H1 (cell line): ENCODE measurements at regions not wholly inside any gene's neighbourhood (a gene's known extent, or its start where the extent isn't known, plus 50 kb on each side); places are given as distances from the start of the nearest gene placed in this dataset.

ENCODE experiments used
- CTCF ChIA-PET: fragments of 300-600 bp; sonication (Branson Sonifier 250); formaldehyde crosslinking; loops from one replicate; lab custom pipeline; 2021; ENCODE audit not compliant: partially characterized antibody; lab: Charles Lee
- POLR2A ChIA-PET: fragments of 300-600 bp; sonication (Branson Sonifier 250); formaldehyde crosslinking; loops from one replicate; lab custom pipeline; 2021; ENCODE audit warnings: inconsistent platforms; ENCODE audit not compliant: partially characterized antibody; lab: Charles Lee
- DNase-seq, 2 experiments: peaks; one replicate each; pipeline versions ENCODE4 v3.0.0 to v3.0.0-alpha.2; 2010 to 2022; ENCODE audit warnings: low spot score in 2 of 2, low read depth in 1 of 2, mixed read lengths in 1 of 2
- FAIRE-seq: peaks from 2 replicates; lab custom pipeline; 2011; peaks lifted over from hg19 to GRCh38; lab: Jason Lieb, UNC
- H2AFZ ChIP-seq: 2 replicates; pipeline ENCODE4 v1.8.1; 2012; ENCODE audit warnings: low read length, inconsistent platforms
- H2AK5ac ChIP-seq: 2 replicates; pipeline ENCODE4 v1.6.1; 2013; ENCODE audit warnings: low read depth, low read length
- H2BK120ac ChIP-seq: replicated peaks from 2 replicates; pipeline ENCODE3; 2013; ENCODE audit warnings: low read depth, low read length, inconsistent platforms
- H2BK12ac ChIP-seq: 2 replicates; pipeline ENCODE4 v1.6.1; 2013; ENCODE audit warnings: low read depth, low read length
- H2BK15ac ChIP-seq: 2 replicates; pipeline ENCODE4 v1.6.1; 2013; ENCODE audit warnings: low read length
- H2BK20ac ChIP-seq: 2 replicates; pipeline ENCODE4 v1.6.1; 2013; ENCODE audit warnings: low read length
- H2BK5ac ChIP-seq: 2 replicates; pipeline ENCODE4 v1.6.1; 2013; ENCODE audit warnings: low read depth, low read length
- H3K14ac ChIP-seq: 2 replicates; pipeline ENCODE4 v1.6.1; 2013; ENCODE audit warnings: inconsistent platforms; ENCODE audit not compliant: insufficient read length
- H3K18ac ChIP-seq: 2 replicates; pipeline ENCODE4 v1.6.1; 2013; ENCODE audit warnings: low read length; ENCODE audit errors: extremely low read depth
- H3K23ac ChIP-seq: 2 replicates; pipeline ENCODE4 v1.6.1; 2013; ENCODE audit warnings: inconsistent platforms; ENCODE audit not compliant: insufficient read length
- H3K23me2 ChIP-seq: 2 replicates; pipeline ENCODE4 v1.6.1; 2013; ENCODE audit warnings: low read depth, low read length
- H3K27ac ChIP-seq: 2 replicates; pipeline ENCODE4 v1.6.1; 2011; ENCODE audit warnings: low read depth, low read length, inconsistent platforms
- H3K27me3 ChIP-seq, 4 experiments: replicated peaks in 1 of 4; 1 replicate in 1 of 4; 2 replicates in 3 of 4; pipeline versions ENCODE4 v1.6.1 to v1.8.1; 2011 to 2013; ENCODE audit warnings: low read length in 3 of 4, mild to moderate bottlenecking in 3 of 4, inconsistent platforms in 2 of 4, mixed read lengths in 2 of 4, moderate library complexity in 1 of 4; ENCODE audit not compliant: control insufficient read depth in 3 of 4, insufficient read depth in 3 of 4; ENCODE audit errors: extremely low read depth in 1 of 4
- H3K36me3 ChIP-seq, 4 experiments: 2 replicates each; pipeline versions ENCODE4 v1.6.1 to v1.8.1; 2011 to 2013; ENCODE audit warnings: mild to moderate bottlenecking in 4 of 4, low read length in 3 of 4, moderate library complexity in 2 of 4, control low read depth in 1 of 4, inconsistent platforms in 1 of 4; ENCODE audit not compliant: insufficient read depth in 4 of 4, control insufficient read depth in 2 of 4
- H3K4ac ChIP-seq: replicated peaks from 2 replicates; pipeline ENCODE3; 2013; ENCODE audit warnings: low read length, low read depth, mixed read lengths, inconsistent platforms; ENCODE audit not compliant: insufficient read length
- H3K4me1 ChIP-seq, 4 experiments: replicated peaks in 1 of 4; 1 replicate in 1 of 4; 2 replicates in 3 of 4; pipeline versions ENCODE4 v1.6.1 to v1.8.1; 2011 to 2013; ENCODE audit warnings: low read length in 3 of 4, inconsistent platforms in 2 of 4, mixed read lengths in 1 of 4; ENCODE audit not compliant: insufficient read depth in 4 of 4, control insufficient read depth in 3 of 4
- H3K4me2 ChIP-seq, 2 experiments: 2 replicates each; pipeline versions ENCODE4 v1.6.1 to v1.8.1; 2011 to 2013; ENCODE audit warnings: low read depth in 2 of 2, low read length in 2 of 2, control low read depth in 1 of 2, inconsistent platforms in 1 of 2, mild to moderate bottlenecking in 1 of 2; ENCODE audit not compliant: insufficient read depth in 1 of 2
- H3K4me3 ChIP-seq, 4 experiments: fragments of 200-600, 300-600 bp in 1 of 4; sonication (generic), shearing (Covaris generic), sonication (Bioruptor Twin) in 1 of 4; 2 replicates each; pipeline versions ENCODE4 v1.5.1 to v1.8.1; 2011 to 2016; ENCODE audit warnings: low read length in 4 of 4, low read depth in 3 of 4, control low read depth in 2 of 4, inconsistent platforms in 2 of 4, mild to moderate bottlenecking in 2 of 4, mixed read lengths in 1 of 4, moderate library complexity in 1 of 4; ENCODE audit not compliant: insufficient read depth in 2 of 4; ENCODE audit errors: extremely low read depth in 1 of 4
- H3K56ac ChIP-seq: replicated peaks from 2 replicates; pipeline ENCODE3; 2013; ENCODE audit warnings: low read depth, mild to moderate bottlenecking, mixed read lengths, low read length, inconsistent platforms; ENCODE audit not compliant: insufficient read length
- H3K79me1 ChIP-seq: 2 replicates; pipeline ENCODE4 v1.6.1; 2013; ENCODE audit warnings: low read depth, low read length, control low read depth
- H3K79me2 ChIP-seq, 2 experiments: 2 replicates each; pipeline versions ENCODE4 v1.6.1 to v1.8.1; 2012 to 2013; ENCODE audit warnings: low read length in 2 of 2, mild to moderate bottlenecking in 2 of 2, inconsistent platforms in 1 of 2; ENCODE audit not compliant: insufficient read depth in 2 of 2, control insufficient read depth in 1 of 2
- H3K9ac ChIP-seq, 4 experiments: replicated peaks in 1 of 4; 1 replicate in 1 of 4; 2 replicates in 3 of 4; pipeline versions ENCODE4 v1.6.1 to v1.8.1; 2011 to 2013; ENCODE audit warnings: low read depth in 3 of 4, low read length in 3 of 4, control low read depth in 2 of 4, mild to moderate bottlenecking in 2 of 4, moderate library complexity in 2 of 4, inconsistent platforms in 1 of 4; ENCODE audit errors: extremely low read depth in 1 of 4
- H3K9me3 ChIP-seq, 2 experiments: 2 replicates each; pipeline versions ENCODE4 v1.6.1 to v1.8.1; 2012 to 2013; ENCODE audit warnings: mild to moderate bottlenecking in 2 of 2, moderate library complexity in 2 of 2, control low read depth in 1 of 2, inconsistent platforms in 1 of 2, low read depth in 1 of 2, low read length in 1 of 2, mixed read lengths in 1 of 2; ENCODE audit not compliant: insufficient read depth in 2 of 2
- H4K20me1 ChIP-seq, 2 experiments: replicated peaks in 1 of 2; 2 replicates each; pipeline versions ENCODE3 to v1.8.1; 2011 to 2013; ENCODE audit warnings: inconsistent platforms in 2 of 2, low read length in 2 of 2, mild to moderate bottlenecking in 1 of 2; ENCODE audit not compliant: insufficient read depth in 2 of 2, control insufficient read depth in 1 of 2
- H4K5ac ChIP-seq: 2 replicates; pipeline ENCODE4 v1.6.1; 2013; ENCODE audit warnings: low read length, low read depth, mixed read lengths, inconsistent platforms; ENCODE audit not compliant: insufficient read length
- H4K8ac ChIP-seq: 2 replicates; pipeline ENCODE4 v1.8.0; 2013; ENCODE audit warnings: mild to moderate bottlenecking, moderate library complexity, low read length, inconsistent platforms; ENCODE audit not compliant: insufficient read depth; ENCODE audit errors: extremely low read depth
- H4K91ac ChIP-seq: replicated peaks from 2 replicates; pipeline ENCODE3; 2013; ENCODE audit warnings: low read length, mixed read lengths, inconsistent platforms; ENCODE audit not compliant: insufficient read length
- BACH1 ChIP-seq: IDR thresholded peaks from 2 replicates; pipeline ENCODE4 v1.6.1; 2012; ENCODE audit warnings: low read length, improper control_type of control experiment
- CBX5 ChIP-seq: fragments of 300-800, 300-1000 bp; sonication (generic); IDR thresholded peaks from 2 replicates; pipeline ENCODE4 v1.7.1; 2016; ENCODE audit warnings: antibody characterized with exemption, low read length, low read depth
- CEBPB ChIP-seq: IDR thresholded peaks from 2 replicates; pipeline ENCODE4 v1.6.1; 2012; ENCODE audit warnings: low read depth, low read length
- CHD1 ChIP-seq: IDR thresholded peaks from 2 replicates; pipeline ENCODE4 v1.6.1; 2012; ENCODE audit warnings: low read depth, low read length, improper control_type of control experiment
- CTBP2 ChIP-seq: IDR thresholded peaks from 2 replicates; pipeline ENCODE4 v1.7.0; 2011; ENCODE audit warnings: borderline replicate concordance, mild to moderate bottlenecking, moderate library complexity, mixed read lengths, low read length; ENCODE audit not compliant: insufficient read depth, insufficient read length
- JUND ChIP-seq: IDR thresholded peaks from 2 replicates; pipeline ENCODE4 v1.6.1; 2011; ENCODE audit warnings: mild to moderate bottlenecking, improper control_type of control experiment, low read length
- SIN3A ChIP-seq, 2 experiments: IDR thresholded peaks in 1 of 2; conservative IDR thresholded peaks in 1 of 2; 2 replicates each; pipeline ENCODE4 v1.6.1; 2011 to 2012; ENCODE audit warnings: low read length in 2 of 2, improper control_type of control experiment in 1 of 2, low read depth in 1 of 2, mild to moderate bottlenecking in 1 of 2
- WGBS, 2 experiments: shearing (Covaris generic) in 1 of 2; methylation state at CpG; one replicate each; pipeline versions ENCODE4 v1.1.6 to v1.1.7; 2013 to 2015; ENCODE audit warnings: low lambda C conversion rate in 2 of 2, mixed read lengths in 2 of 2, inconsistent platforms in 1 of 2, low coverage in 1 of 2, missing lambda C conversion rate in 1 of 2; ENCODE audit not compliant: insufficient replicate concordance in 2 of 2, insufficient coverage in 1 of 2, insufficient read length in 1 of 2; ENCODE audit errors: extremely low coverage in 1 of 2, missing lambda C conversion rate in 1 of 2; 5-methylcytosine and 5-hydroxymethylcytosine counted together

GRCh38 chrX:10365532-10366265 is 208.9 kb downstream of the CLCN4 start:
- H3K56ac ChIP-seq, result no peak overlapping the region
- no peak for FAIRE-seq
- H4K20me1 ChIP-seq, result no peaks in the 10 kb centered on the region
- no peaks in the 10 kb centered on the region for H3K36me3 ChIP-seq
- TF ChIP-seq CHD1 (no peak), CTBP2 (no peak), CEBPB (no peak), JUND (no peak), BACH1 (no peak), CBX5 (no peak), SIN3A (conservative IDR thresholded peaks at IDR 0.05 in 1 of 2, IDR thresholded peaks at IDR 0.05 in 1 of 2; ENCODE audit: low read depth in 1 of 2, low read length in 2 of 2) (no peak)
- no peak overlapping the region for H2BK20ac ChIP-seq
- no peaks in the 10 kb centered on the region for H3K79me1 ChIP-seq
- no peak overlapping the region for H2BK15ac ChIP-seq
- H2BK120ac ChIP-seq, result no peak overlapping the region
- H2BK5ac ChIP-seq, result no peak overlapping the region
- no peak overlapping the region for H4K8ac ChIP-seq
- no peak for DNase-seq
- H3K4ac ChIP-seq, result no peak overlapping the region
- H3K23ac ChIP-seq, result no peak overlapping the region
- H4K91ac ChIP-seq, result no peak overlapping the region
- H2BK12ac ChIP-seq, result no peak overlapping the region
- 96% methylated on average over 5 of the region's 5 CpGs; no CpG with 5 or more reads in 1 of the 2 experiments for WGBS, 2 experiments
- H4K5ac ChIP-seq, result no peak overlapping the region
- H3K27me3 ChIP-seq, result no peaks in the 10 kb centered on the region
- no peak overlapping the region for H3K4me2 ChIP-seq
- H3K9me3 ChIP-seq, result no peaks in the 10 kb centered on the region
- H3K9ac ChIP-seq, result no peak overlapping the region
- H2AK5ac ChIP-seq, result no peak overlapping the region
- CTCF ChIA-PET, result interaction anchor here (0.7 to 1.6 kb wide), 2 partner anchors 21 to 175 kb away, joined by 3 read pairs; no protein-coding TSS in a partner anchor
- no peak overlapping the region for H2AFZ ChIP-seq
- no peak overlapping the region for H3K14ac ChIP-seq
- no peaks in the 10 kb centered on the region for H3K23me2 ChIP-seq
- no peaks in the 10 kb centered on the region for H3K79me2 ChIP-seq
- H3K4me1 ChIP-seq, result no peaks in the 10 kb centered on the region
- no peak overlapping the region for H3K4me3 ChIP-seq
- no peak overlapping the region for H3K18ac ChIP-seq
- H3K27ac ChIP-seq, result no peak overlapping the region
- POLR2A ChIA-PET, result no interaction called here
